MM.1S (cell line): ENCODE measurements at regions not wholly inside any gene's neighbourhood (a gene's known extent, or its start where the extent isn't known, plus 50 kb on each side); places are given as distances from the start of the nearest gene placed in this dataset.

Experiments
- DNase-seq: peaks from one replicate; pipeline ENCODE4 v3.0.0-alpha.2; 2015
- H2AFZ ChIP-seq: fragments of 300-600 bp; sonication (generic); 2 replicates; pipeline ENCODE4 v1.6.0; 2016; ENCODE audit warnings: antibody characterized with exemption, low read length
- H3F3A ChIP-seq: fragments of 300-600 bp; sonication (generic); 2 replicates; pipeline ENCODE4 v1.6.1; 2016; ENCODE audit warnings: mild to moderate bottlenecking, antibody characterized with exemption, low read length, moderate library complexity, mixed read lengths; ENCODE audit not compliant: insufficient read depth
- H3K27ac ChIP-seq: fragments of 300-600 bp; sonication (generic); 2 replicates; pipeline ENCODE4 v1.5.1; 2016; ENCODE audit warnings: mild to moderate bottlenecking, low read length
- H3K27me3 ChIP-seq: fragments of 300-600 bp; sonication (generic); replicated peaks from 2 replicates; pipeline ENCODE4 v1.6.0; 2016; ENCODE audit warnings: low read length; ENCODE audit not compliant: insufficient read depth
- H3K36me3 ChIP-seq: fragments of 300-600 bp; sonication (generic); replicated peaks from 2 replicates; pipeline ENCODE4 v1.6.1; 2016; ENCODE audit warnings: mild to moderate bottlenecking, low read length, mixed read lengths; ENCODE audit not compliant: insufficient read depth
- H3K4me1 ChIP-seq: fragments of 300-600 bp; sonication (generic); 2 replicates; pipeline ENCODE4 v1.6.1; 2016; ENCODE audit warnings: low read length, mixed read lengths
- H3K4me2 ChIP-seq: fragments of 300-600 bp; sonication (generic); 2 replicates; pipeline ENCODE4 v1.6.0; 2016; ENCODE audit warnings: low read depth, low read length
- H3K4me3 ChIP-seq: fragments of 300-600 bp; sonication (generic); 2 replicates; pipeline ENCODE4 v1.5.1; 2016; ENCODE audit warnings: low read length, mixed read lengths
- H3K79me2 ChIP-seq: fragments of 300-600 bp; sonication (generic); 2 replicates; pipeline ENCODE4 v1.6.1; 2016; ENCODE audit warnings: mixed run types, low read length, mixed read lengths
- H3K9ac ChIP-seq: fragments of 300-600 bp; sonication (generic); 2 replicates; pipeline ENCODE4 v1.6.1; 2016; ENCODE audit warnings: low read length, mixed read lengths
- H3K9me2 ChIP-seq: fragments of 300-600 bp; sonication (generic); replicated peaks from 2 replicates; pipeline ENCODE4 v1.6.1; 2016; ENCODE audit warnings: mild to moderate bottlenecking, low read length, mixed read lengths; ENCODE audit not compliant: insufficient read depth
- H3K9me3 ChIP-seq: fragments of 300-600 bp; sonication (generic); replicated peaks from 2 replicates; pipeline ENCODE4 v1.6.1; 2016; ENCODE audit warnings: mild to moderate bottlenecking, low read length, mixed read lengths; ENCODE audit not compliant: insufficient read depth
- H4K20me1 ChIP-seq: fragments of 300-600 bp; sonication (generic); 2 replicates; pipeline ENCODE4 v1.6.1; 2016; ENCODE audit warnings: mild to moderate bottlenecking, low read length, moderate library complexity, mixed read lengths; ENCODE audit not compliant: insufficient read depth
- EZH2 ChIP-seq: fragments of 300-600 bp; sonication (generic); optimal IDR thresholded peaks from 2 replicates; pipeline ENCODE3; 2017; ENCODE audit warnings: low read depth, mild to moderate bottlenecking, antibody characterized with exemption, low read length, mixed read lengths
- EZH2phosphoT487 ChIP-seq: fragments of 300-600 bp; sonication (generic); IDR thresholded peaks from 2 replicates; pipeline ENCODE4 v1.6.1; 2018; ENCODE audit warnings: antibody characterized with exemption, low read length
- TF ChIP-seq, protein P1 (sequence below): fragments of 300-600 bp; sonication (generic); IDR thresholded peaks from 2 replicates; pipeline ENCODE4 v1.5.1; 2016; ENCODE audit warnings: antibody characterized with exemption, low read length, mixed read lengths

DNA sequence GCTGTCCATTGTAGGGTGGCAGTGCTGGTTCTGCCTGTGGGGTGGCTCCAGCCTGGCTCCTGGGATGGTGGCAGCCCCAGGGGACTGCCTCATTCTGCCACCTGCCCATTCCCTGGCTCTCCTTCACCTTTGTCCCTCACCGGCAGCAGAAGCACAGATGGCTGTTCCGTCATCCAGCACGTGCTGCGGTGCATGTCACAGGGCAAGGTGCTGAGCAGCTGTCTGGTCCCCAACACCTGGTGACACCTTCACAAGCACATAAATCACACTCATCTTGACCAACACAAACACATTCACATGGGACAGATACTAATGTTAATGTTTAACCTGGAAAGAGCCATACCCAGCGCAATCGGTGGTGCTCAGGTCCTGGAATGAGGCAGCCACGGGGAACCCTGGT lies 126.8 kb downstream of the UQCRFS1 start:
- H3K9ac ChIP-seq: no peak overlapping the region
- no peak overlapping the region for H3K27ac ChIP-seq
- DNase-seq: no peak
- no peaks in the 10 kb centered on the region for H3K9me2 ChIP-seq
- no peaks in the 10 kb centered on the region for H4K20me1 ChIP-seq
- TF ChIP-seq, protein P1, sequence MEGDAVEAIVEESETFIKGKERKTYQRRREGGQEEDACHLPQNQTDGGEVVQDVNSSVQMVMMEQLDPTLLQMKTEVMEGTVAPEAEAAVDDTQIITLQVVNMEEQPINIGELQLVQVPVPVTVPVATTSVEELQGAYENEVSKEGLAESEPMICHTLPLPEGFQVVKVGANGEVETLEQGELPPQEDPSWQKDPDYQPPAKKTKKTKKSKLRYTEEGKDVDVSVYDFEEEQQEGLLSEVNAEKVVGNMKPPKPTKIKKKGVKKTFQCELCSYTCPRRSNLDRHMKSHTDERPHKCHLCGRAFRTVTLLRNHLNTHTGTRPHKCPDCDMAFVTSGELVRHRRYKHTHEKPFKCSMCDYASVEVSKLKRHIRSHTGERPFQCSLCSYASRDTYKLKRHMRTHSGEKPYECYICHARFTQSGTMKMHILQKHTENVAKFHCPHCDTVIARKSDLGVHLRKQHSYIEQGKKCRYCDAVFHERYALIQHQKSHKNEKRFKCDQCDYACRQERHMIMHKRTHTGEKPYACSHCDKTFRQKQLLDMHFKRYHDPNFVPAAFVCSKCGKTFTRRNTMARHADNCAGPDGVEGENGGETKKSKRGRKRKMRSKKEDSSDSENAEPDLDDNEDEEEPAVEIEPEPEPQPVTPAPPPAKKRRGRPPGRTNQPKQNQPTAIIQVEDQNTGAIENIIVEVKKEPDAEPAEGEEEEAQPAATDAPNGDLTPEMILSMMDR: no peak
- no peak for TF ChIP-seq EZH2phosphoT487
- no peak for TF ChIP-seq EZH2
- no peak overlapping the region for H3K4me2 ChIP-seq
- H2AFZ ChIP-seq: no peak overlapping the region
- no peaks in the 10 kb centered on the region for H3K79me2 ChIP-seq
- no peaks in the 10 kb centered on the region for H3K4me1 ChIP-seq
- no peaks in the 10 kb centered on the region for H3K36me3 ChIP-seq
- peaks cover 45% of the 10 kb centered on the region for H3K27me3 ChIP-seq
- H3K9me3 ChIP-seq: no peaks in the 10 kb centered on the region
- H3K4me3 ChIP-seq: no peak overlapping the region
- H3F3A ChIP-seq: no peaks in the 10 kb centered on the region

DNA sequence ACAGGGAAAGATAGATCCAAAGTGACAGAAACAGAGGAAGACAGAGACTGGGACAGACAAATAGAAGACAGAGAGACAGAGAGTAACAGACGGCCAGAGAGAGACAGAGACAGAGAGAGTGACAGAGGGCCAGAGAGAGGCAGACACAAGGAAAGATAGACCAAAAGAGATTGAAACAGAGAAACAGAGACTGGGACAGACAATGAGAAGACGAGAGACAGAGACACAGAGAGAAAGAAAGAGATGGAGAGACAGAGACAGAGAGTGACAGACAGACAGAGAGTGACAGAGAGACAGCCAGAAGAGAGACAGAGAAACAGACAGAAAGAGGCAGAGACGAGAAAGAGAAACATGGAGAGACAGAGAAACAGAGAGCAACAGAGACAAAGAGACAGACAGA lies 127.3 kb downstream of the UQCRFS1 start:
- DNase-seq: no peak
- no peaks in the 10 kb centered on the region for H3K4me1 ChIP-seq
- no peaks in the 10 kb centered on the region for H3K36me3 ChIP-seq
- H3K27me3 ChIP-seq: peaks cover 45% of the 10 kb centered on the region
- no peaks in the 10 kb centered on the region for H3K9me2 ChIP-seq
- no peaks in the 10 kb centered on the region for H4K20me1 ChIP-seq
- H3K9ac ChIP-seq: no peak overlapping the region
- no peaks in the 10 kb centered on the region for H3F3A ChIP-seq
- TF ChIP-seq, protein P1: no peak
- H3K79me2 ChIP-seq: no peaks in the 10 kb centered on the region
- H3K4me2 ChIP-seq: no peak overlapping the region
- H3K4me3 ChIP-seq: no peak overlapping the region
- no peak overlapping the region for H2AFZ ChIP-seq
- H3K27ac ChIP-seq: no peak overlapping the region
- H3K9me3 ChIP-seq: no peaks in the 10 kb centered on the region

DNA sequence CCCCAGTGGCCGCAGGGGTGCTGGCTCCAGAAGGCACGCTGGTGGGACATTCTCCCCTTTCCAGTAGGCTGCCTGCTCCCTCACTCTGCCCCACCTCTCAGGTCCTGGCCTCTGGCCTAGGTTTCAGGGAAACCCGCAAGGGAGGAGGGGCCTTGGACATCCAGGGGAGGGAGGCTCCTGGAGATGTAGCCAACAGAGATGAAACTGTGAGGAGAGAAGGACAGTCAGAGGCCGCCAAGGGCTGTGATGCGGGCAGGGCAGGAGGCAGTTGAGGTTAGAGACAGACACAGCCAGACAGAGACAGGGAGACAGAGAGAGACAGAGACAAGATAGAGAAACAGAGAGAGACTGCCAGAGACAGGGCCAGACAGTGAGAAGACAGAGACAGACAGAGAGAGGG lies 127.7 kb downstream of the UQCRFS1 start:
- no peak overlapping the region for H3K4me2 ChIP-seq
- no peaks in the 10 kb centered on the region for H3K9me3 ChIP-seq
- H2AFZ ChIP-seq: no peak overlapping the region
- H4K20me1 ChIP-seq: no peaks in the 10 kb centered on the region
- H3K4me1 ChIP-seq: no peaks in the 10 kb centered on the region
- H3K9ac ChIP-seq: no peak overlapping the region
- H3K4me3 ChIP-seq: no peak overlapping the region
- TF ChIP-seq, protein P1: no peak
- H3K36me3 ChIP-seq: no peaks in the 10 kb centered on the region
- H3K27me3 ChIP-seq: peaks cover 45% of the 10 kb centered on the region
- DNase-seq: no peak
- H3K9me2 ChIP-seq: no peaks in the 10 kb centered on the region
- H3K27ac ChIP-seq: no peak overlapping the region
- H3K79me2 ChIP-seq: no peaks in the 10 kb centered on the region
- no peaks in the 10 kb centered on the region for H3F3A ChIP-seq

DNA sequence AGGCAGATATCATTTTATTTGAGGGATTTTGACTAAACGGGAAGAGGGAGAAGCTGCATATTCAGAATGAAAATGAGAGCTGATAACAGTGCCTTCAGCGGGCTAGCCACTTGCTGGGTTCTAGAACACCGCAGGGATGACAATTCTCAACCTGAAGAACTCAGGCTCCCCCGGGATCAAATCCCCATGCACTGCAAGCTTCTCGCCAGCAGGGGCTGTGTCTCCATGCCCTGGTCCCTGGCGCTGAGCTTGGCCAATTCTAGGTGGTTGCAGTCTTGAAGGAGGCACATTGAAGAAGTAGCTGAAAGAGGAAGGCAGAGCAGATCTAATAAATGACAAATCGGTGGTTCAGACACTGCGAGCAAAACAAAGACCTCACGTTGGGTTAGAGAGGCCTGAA lies 128.7 kb downstream of the UQCRFS1 start:
- H3F3A ChIP-seq: no peaks in the 10 kb centered on the region
- H3K4me2 ChIP-seq: no peak overlapping the region
- H3K36me3 ChIP-seq: no peaks in the 10 kb centered on the region
- H4K20me1 ChIP-seq: no peaks in the 10 kb centered on the region
- no peaks in the 10 kb centered on the region for H3K79me2 ChIP-seq
- no peaks in the 10 kb centered on the region for H3K9me2 ChIP-seq
- no peak for TF ChIP-seq EZH2
- TF ChIP-seq EZH2phosphoT487: no peak
- TF ChIP-seq, protein P1: peak; percentile 31
- no peak overlapping the region for H3K9ac ChIP-seq
- no peaks in the 10 kb centered on the region for H3K4me1 ChIP-seq
- peaks cover 44% of the 10 kb centered on the region for H3K27me3 ChIP-seq
- H2AFZ ChIP-seq: no peak overlapping the region
- DNase-seq: no peak
- no peak overlapping the region for H3K4me3 ChIP-seq
- no peak overlapping the region for H3K27ac ChIP-seq
- H3K9me3 ChIP-seq: no peaks in the 10 kb centered on the region
